PFSK-1 (cell line): ENCODE measurements at regions not wholly inside any gene's neighbourhood (a gene's known extent, or its start where the extent isn't known, plus 50 kb on each side); places are given as distances from the start of the nearest gene placed in this dataset.

Experiments used
- FOXP2 ChIP-seq: optimal IDR thresholded peaks from 2 replicates; pipeline ENCODE3; 2011; ENCODE audit warnings: borderline replicate concordance, control low read depth, inconsistent platforms; ENCODE audit not compliant: insufficient read depth; ENCODE audit errors: extremely low read length, extremely low read depth
- POLR2AphosphoS5 ChIP-seq: IDR thresholded peaks from 2 replicates; pipeline ENCODE4 v1.6.1; 2012; ENCODE audit warnings: low read depth, mild to moderate bottlenecking, control low read depth, low read length, moderate library complexity
- REST ChIP-seq, 2 experiments: IDR thresholded peaks; 2 replicates each; pipeline versions ENCODE4 v1.6.1 to v1.8.0; 2011 to 2012; ENCODE audit warnings: low read depth in 2 of 2, low read length in 2 of 2, control low read depth in 1 of 2, inconsistent platforms in 1 of 2, mild to moderate bottlenecking in 1 of 2, moderate library complexity in 1 of 2; ENCODE audit not compliant: insufficient read depth in 1 of 2
- SIN3A ChIP-seq: IDR thresholded peaks from 2 replicates; pipeline ENCODE4 v1.6.1; 2012; ENCODE audit warnings: mild to moderate bottlenecking, low read length, moderate library complexity, borderline replicate concordance; ENCODE audit not compliant: insufficient read depth
- TAF1 ChIP-seq: IDR thresholded peaks from 2 replicates; pipeline ENCODE4 v1.6.1; 2012; ENCODE audit warnings: low read length, control low read depth, borderline replicate concordance; ENCODE audit not compliant: insufficient read depth

GRCh38 chr20:39137299-39137698 lies 175.2 kb downstream of the DHX35 start:
- TF ChIP-seq REST (IDR thresholded peaks at IDR 0.05; ENCODE audit: insufficient read depth in 1 of 2, low read depth in 2 of 2, low read length in 2 of 2) (no peak), POLR2AphosphoS5 (no peak), SIN3A (no peak), TAF1 (no peak), FOXP2 (no peak)

- TF ChIP-seq TAF1: no peak
- no peak for TF ChIP-seq FOXP2
- TF ChIP-seq REST (IDR thresholded peaks at IDR 0.05; ENCODE audit: insufficient read depth in 1 of 2, low read depth in 2 of 2, low read length in 2 of 2): no peak
- no peak for TF ChIP-seq POLR2AphosphoS5
- TF ChIP-seq SIN3A: no peak
Measured at GRCh38 chr20:39136798-39137197, 174.7 kb downstream of the DHX35 start.

- TF ChIP-seq REST (IDR thresholded peaks at IDR 0.05; ENCODE audit: insufficient read depth in 1 of 2, low read depth in 2 of 2, low read length in 2 of 2) (no peak), FOXP2 (no peak), POLR2AphosphoS5 (no peak), TAF1 (no peak), SIN3A (no peak)
Measured at GRCh38 chr20:39135885-39136544, 173.9 kb downstream of the DHX35 start.

- TF ChIP-seq TAF1 (no peak), FOXP2 (no peak), POLR2AphosphoS5 (no peak), SIN3A (no peak), REST (IDR thresholded peaks at IDR 0.05; ENCODE audit: insufficient read depth in 1 of 2, low read depth in 2 of 2, low read length in 2 of 2) (no peak)
Measured at GRCh38 chr20:39133201-39133600, 171.1 kb downstream of the DHX35 start.
